Lower leg skin (tissue), 3 donors: ENCODE measurements at regions not wholly inside any gene's neighbourhood (a gene's known extent, or its start where the extent isn't known, plus 50 kb on each side); places are given as distances from the start of the nearest gene placed in this dataset.

Source experiments
- CTCF ChIP-seq, 3 donors: fragments of 450-650 bp; IDR thresholded peaks; one replicate each; pipeline ENCODE4 v1.5.1; 2016; ENCODE audit warnings: antibody characterized with exemption in 3 of 3, mild to moderate bottlenecking in 3 of 3, moderate library complexity in 2 of 3
- POLR2A ChIP-seq, 2 donors: fragments of 450-650 bp; IDR thresholded peaks; one replicate each; pipeline ENCODE4 v1.6.1; 2016 to 2017; ENCODE audit warnings: antibody characterized with exemption in 2 of 2, mild to moderate bottlenecking in 1 of 2, moderate library complexity in 1 of 2

GRCh38 chr4:112778520-112778919 is 141.6 kb downstream of the LARP7 start:
- TF ChIP-seq CTCF (IDR thresholded peaks at IDR 0.05): no peak
- TF ChIP-seq POLR2A (IDR thresholded peaks at IDR 0.05): no peak
